ENCODE measurements at regions not wholly inside any gene's neighbourhood (a gene's known extent, or its start where the extent isn't known, plus 50 kb on each side); places are given as distances from the start of the nearest gene placed in this dataset.

GRCh38 chr11:122304306-122304705 lies 188.3 kb upstream of the BLID start:
- no peak for DNase-seq
- no peaks in the 10 kb centered on the region for H3K4me1 ChIP-seq
- WGBS, 5 donors: 26 to 43% (median 34%) methylated on average over 2 of the region's 2 CpGs
- TF ChIP-seq CTCF (IDR thresholded peaks at IDR 0.05) (no peak), POLR2A (IDR thresholded peaks at IDR 0.05) (no peak), EP300 (IDR thresholded peaks at IDR 0.05) (no peak), POLR2AphosphoS5 (IDR thresholded peaks at IDR 0.05) (no peak)
- H3K27ac ChIP-seq: no peak overlapping the region
- peaks cover 0 to 3% (median 0%) of the 10 kb centered on the region in 3 donors for H3K27me3 ChIP-seq
- H3K36me3 ChIP-seq: no peaks in the 10 kb centered on the region
- peaks cover 0 to 6% (median 0%) of the 10 kb centered on the region in 4 donors for H3K9me3 ChIP-seq
- no peak overlapping the region for H3K4me3 ChIP-seq
- intact Hi-C loops (cut with DNase I; ENCODE audit: low total_unique reads): no loop called here

DNA sequence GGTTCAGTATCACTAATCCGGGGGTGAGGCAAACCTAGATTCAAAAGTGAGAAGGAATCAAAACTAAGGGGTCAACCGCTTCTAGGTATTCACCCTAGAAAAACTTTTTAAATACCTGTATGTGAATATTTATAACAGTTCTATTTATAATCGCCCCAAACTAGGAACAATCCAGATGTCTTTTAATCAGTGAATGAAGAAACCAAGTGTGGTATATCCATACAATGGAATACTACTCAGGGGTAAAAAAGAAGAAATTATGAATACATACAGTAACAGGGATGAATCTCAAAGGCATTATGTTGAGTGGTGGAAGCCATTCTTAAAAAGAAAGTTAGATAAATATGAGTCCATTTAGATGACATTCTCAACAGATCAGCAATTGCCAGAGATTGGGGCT lies 178.0 kb upstream of the BLID start:
- no peak for DNase-seq
- Histone ChIP-seq H3K36me3 (no peaks in the 10 kb centered on the region), H3K4me3 (no peak overlapping the region), H3K4me1 (no peaks in the 10 kb centered on the region), H3K9me3 (peaks cover 4 to 26% (median 18%) of the 10 kb centered on the region in 4 donors), H3K27me3 (no peaks in the 10 kb centered on the region), H3K27ac (no peak overlapping the region)
- intact Hi-C loops (cut with DNase I; ENCODE audit: low total_unique reads): no loop called here
- no peak for TF ChIP-seq POLR2AphosphoS5 (IDR thresholded peaks at IDR 0.05)
- no peak for TF ChIP-seq CTCF (IDR thresholded peaks at IDR 0.05)
- WGBS, 5 donors: 60 to 64% (median 61%) methylated on average over 3 of the region's 3 CpGs

GRCh38 chr11:122293296-122294023 lies 177.4 kb upstream of the BLID start:
- no peaks in the 10 kb centered on the region for H3K27me3 ChIP-seq
- H3K27ac ChIP-seq: no peak overlapping the region
- no peaks in the 10 kb centered on the region for H3K4me1 ChIP-seq
- no peak overlapping the region for H3K4me3 ChIP-seq
- TF ChIP-seq POLR2A (IDR thresholded peaks at IDR 0.05): no peak
- H3K9me3 ChIP-seq: peaks cover 4 to 20% (median 12%) of the 10 kb centered on the region in 4 donors
- 72 to 83% (median 79%) methylated on average over 5 of the region's 5 CpGs for WGBS, 5 donors
- intact Hi-C loops (cut with DNase I; ENCODE audit: low total_unique reads): no loop called here
- DNase-seq: no peak
- H3K36me3 ChIP-seq: no peaks in the 10 kb centered on the region

DNA sequence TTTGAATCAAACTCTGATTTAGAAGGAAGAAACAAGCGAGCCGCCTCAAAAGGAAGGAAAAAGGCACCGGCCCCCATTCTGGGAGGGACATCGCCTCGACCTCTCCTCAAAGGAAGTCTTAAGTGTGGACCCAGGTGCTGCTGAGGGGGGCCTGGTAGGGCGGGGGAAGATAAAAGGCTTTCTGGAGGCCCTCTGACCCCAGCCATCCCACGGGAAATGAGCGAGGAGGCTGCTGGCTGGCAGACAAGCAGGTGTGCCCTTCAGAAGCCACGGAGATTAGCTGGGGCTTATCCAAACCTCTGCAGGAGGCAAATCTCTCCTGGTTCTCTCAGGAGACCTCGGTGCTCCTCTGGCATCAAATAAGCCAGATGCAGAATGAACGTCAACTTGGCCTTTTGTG lies 171.4 kb upstream of the BLID start:
- no peak overlapping the region for H3K27ac ChIP-seq
- no peak for DNase-seq
- WGBS, 5 donors: 25 to 47% (median 38%) methylated on average over 11 of the region's 11 CpGs
- TF ChIP-seq POLR2AphosphoS5 (IDR thresholded peaks at IDR 0.05) (no peak), CTCF (IDR thresholded peaks at IDR 0.05) (no peak), POLR2A (IDR thresholded peaks at IDR 0.05) (no peak), EP300 (IDR thresholded peaks at IDR 0.05) (no peak)
- H3K27me3 ChIP-seq: peaks cover 0 to 5% (median 0%) of the 10 kb centered on the region in 3 donors
- no peaks in the 10 kb centered on the region for H3K9me3 ChIP-seq
- H3K36me3 ChIP-seq: no peaks in the 10 kb centered on the region
- H3K4me3 ChIP-seq: no peak overlapping the region
- intact Hi-C loops (cut with DNase I; ENCODE audit: low total_unique reads): no loop called here
- H3K4me1 ChIP-seq: no peaks in the 10 kb centered on the region

All from stomach (tissue), 8 donors.